H7 (cell line): ENCODE measurements at regions not wholly inside any gene's neighbourhood (a gene's known extent, or its start where the extent isn't known, plus 50 kb on each side); places are given as distances from the start of the nearest gene placed in this dataset.
"Not testable (repeated sequence)": the region's sequence is repeated elsewhere in the genome, so short reads cannot be mapped to it uniquely, and the experiment has no call there.

Source experiments
- DNase-seq: peaks from one replicate; pipeline ENCODE4 v3.0.0; 2012
- H3K27me3 ChIP-seq: 2 replicates; pipeline ENCODE4 v1.6.0; 2011; ENCODE audit warnings: mild to moderate bottlenecking, low read length; ENCODE audit not compliant: control insufficient read depth, insufficient read depth
- H3K36me3 ChIP-seq: replicated peaks from 2 replicates; pipeline ENCODE4 v1.5.1; 2011; ENCODE audit warnings: low read length; ENCODE audit not compliant: control insufficient read depth, insufficient read depth
- H3K4me3 ChIP-seq: 2 replicates; pipeline ENCODE4 v1.5.1; 2011; ENCODE audit warnings: low read depth, mild to moderate bottlenecking, control low read depth, low read length, moderate library complexity; ENCODE audit not compliant: insufficient read depth

- no peak overlapping the region for H3K4me3 ChIP-seq
- no peaks in the 10 kb centered on the region for H3K36me3 ChIP-seq
- no peaks in the 10 kb centered on the region for H3K27me3 ChIP-seq
- no peak for DNase-seq
Observed at GRCh38 chr5:105872569-105873270, 1798.0 kb downstream of the EFNA5 start.

GRCh38 chr5:105868038-105868780, 1802.5 kb downstream of the EFNA5 start:
- no peaks in the 10 kb centered on the region for H3K27me3 ChIP-seq
- no peaks in the 10 kb centered on the region for H3K36me3 ChIP-seq
- H3K4me3 ChIP-seq = no peak overlapping the region
- no peak for DNase-seq

GRCh38 chr5:105865834-105866233, 1804.9 kb downstream of the EFNA5 start:
- H3K4me3 ChIP-seq = no peak overlapping the region
- H3K36me3 ChIP-seq = no peaks in the 10 kb centered on the region
- no peaks in the 10 kb centered on the region for H3K27me3 ChIP-seq
- DNase-seq = no peak

DNA sequence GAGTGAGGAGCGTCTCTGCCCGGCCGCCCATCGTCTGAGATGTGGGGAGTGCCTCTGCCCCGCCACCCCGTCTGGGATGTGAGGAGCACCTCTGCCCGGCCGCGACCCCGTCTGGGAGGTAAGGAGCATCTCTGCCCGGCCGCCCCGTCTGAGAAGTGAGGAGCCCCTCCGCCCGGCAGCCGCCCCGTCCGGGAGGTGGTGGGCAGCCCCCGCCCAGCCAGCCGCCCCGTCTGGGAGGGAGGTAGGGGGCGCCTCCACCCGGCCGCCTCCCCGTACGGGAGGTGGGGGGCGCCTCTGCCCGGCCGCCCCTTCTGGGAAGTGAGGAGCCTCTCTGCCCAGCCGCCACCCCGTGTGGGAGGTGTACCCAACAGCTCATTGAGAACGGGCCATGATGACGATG, 1811.4 kb downstream of the EFNA5 start:
- H3K36me3 ChIP-seq, H3K4me3 ChIP-seq, H3K27me3 ChIP-seq, DNase-seq: not testable (repeated sequence)

- H3K36me3 ChIP-seq = no peaks in the 10 kb centered on the region
- no peak for DNase-seq
- no peaks in the 10 kb centered on the region for H3K27me3 ChIP-seq
- H3K4me3 ChIP-seq = no peak overlapping the region
Observed at GRCh38 chr5:105849701-105850100, 1821.0 kb downstream of the EFNA5 start.

DNA sequence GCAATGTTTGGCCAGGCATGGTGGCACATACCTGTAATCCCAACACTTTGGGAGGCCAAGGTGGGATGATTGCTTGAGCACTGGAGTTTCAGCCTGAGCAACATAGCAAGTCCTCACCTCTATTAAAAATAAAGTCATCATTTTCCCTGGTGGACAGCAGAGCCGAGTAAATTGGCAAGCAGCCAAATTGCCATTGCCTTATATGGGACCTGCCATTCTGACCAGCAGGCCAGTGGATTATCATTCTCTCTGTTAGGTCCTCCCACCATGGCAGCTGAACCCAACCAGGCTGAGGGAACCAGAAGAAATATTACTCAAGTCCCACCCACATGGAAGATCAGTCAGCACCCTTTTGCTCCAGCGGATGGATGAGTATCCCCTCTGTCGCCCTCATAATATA, 1829.9 kb downstream of the EFNA5 start:
- H3K27me3 ChIP-seq = no peaks in the 10 kb centered on the region
- no peak overlapping the region for H3K4me3 ChIP-seq
- no peaks in the 10 kb centered on the region for H3K36me3 ChIP-seq
- no peak for DNase-seq

- no peak for DNase-seq
- Histone ChIP-seq H3K27me3 (no peaks in the 10 kb centered on the region), H3K4me3 (no peak overlapping the region), H3K36me3 (no peaks in the 10 kb centered on the region)
Observed at GRCh38 chr5:105836887-105837286, 1833.8 kb downstream of the EFNA5 start.

DNA sequence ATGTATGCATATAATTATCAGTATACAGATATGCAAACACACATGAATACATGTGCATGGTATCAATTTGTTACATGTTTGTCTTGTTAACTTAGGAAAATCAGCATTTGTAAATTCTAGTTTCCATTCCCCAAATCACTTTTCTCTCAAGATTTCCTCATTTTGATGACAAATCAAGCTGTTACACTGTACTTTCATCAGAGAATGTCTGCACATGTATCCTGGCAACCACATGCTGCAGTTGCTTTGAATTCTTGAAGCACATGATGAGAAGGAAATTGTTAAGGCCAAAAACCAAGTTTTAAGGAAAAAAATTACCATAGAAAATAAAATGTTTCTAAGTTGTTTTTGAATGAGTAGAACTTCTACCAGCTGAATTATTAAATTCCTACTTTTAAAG, 1834.5 kb downstream of the EFNA5 start:
- no peaks in the 10 kb centered on the region for H3K36me3 ChIP-seq
- no peaks in the 10 kb centered on the region for H3K27me3 ChIP-seq
- H3K4me3 ChIP-seq = no peak overlapping the region
- DNase-seq = no peak

DNA sequence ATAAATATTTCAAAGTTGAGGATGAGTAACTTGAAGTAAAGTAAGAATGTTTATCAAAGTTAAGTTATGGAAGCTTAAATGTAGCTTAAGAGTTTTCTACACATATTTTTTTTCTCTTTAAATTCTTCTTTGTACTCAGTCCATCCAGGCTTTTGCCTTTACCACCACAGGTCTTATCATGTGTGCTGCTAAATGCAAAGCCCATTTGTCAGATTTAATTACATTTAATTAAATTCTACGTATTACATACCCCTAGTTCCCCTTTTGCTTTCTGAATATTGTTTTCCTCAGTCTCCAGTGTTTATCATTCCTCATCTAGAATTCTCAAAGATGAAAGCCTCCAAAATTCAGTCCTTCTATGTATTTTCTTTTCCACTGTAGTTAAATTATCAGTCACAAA, 1841.9 kb downstream of the EFNA5 start:
- no peaks in the 10 kb centered on the region for H3K36me3 ChIP-seq
- no peak overlapping the region for H3K4me3 ChIP-seq
- no peak for DNase-seq
- H3K27me3 ChIP-seq = no peaks in the 10 kb centered on the region

- Histone ChIP-seq H3K36me3 (no peaks in the 10 kb centered on the region), H3K27me3 (no peaks in the 10 kb centered on the region), H3K4me3 (no peak overlapping the region)
- no peak for DNase-seq
Observed at GRCh38 chr5:105821800-105822199, 1848.9 kb downstream of the EFNA5 start.

DNA sequence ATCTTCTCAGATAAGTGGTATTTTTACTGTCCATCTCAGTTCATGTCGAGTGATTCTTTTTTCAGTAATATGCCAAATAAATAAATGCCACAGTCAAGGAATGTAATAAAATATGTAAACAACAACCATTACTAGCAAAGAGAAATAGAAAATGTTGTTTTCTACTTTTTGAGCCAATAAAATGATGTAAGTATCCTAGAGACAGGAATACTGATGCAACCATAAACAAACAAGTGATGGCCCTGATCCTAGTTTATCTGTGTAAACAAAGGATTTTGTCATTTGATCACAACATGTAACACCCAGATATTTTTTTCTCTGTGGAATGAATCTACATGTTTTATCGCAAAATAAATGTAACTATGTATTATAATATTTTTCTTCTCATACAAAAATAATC, 1852.8 kb downstream of the EFNA5 start:
- DNase-seq = no peak
- H3K4me3 ChIP-seq = no peak overlapping the region
- no peaks in the 10 kb centered on the region for H3K27me3 ChIP-seq
- no peaks in the 10 kb centered on the region for H3K36me3 ChIP-seq

GRCh38 chr5:105817416-105817815, 1853.3 kb downstream of the EFNA5 start:
- Histone ChIP-seq H3K36me3 (no peaks in the 10 kb centered on the region), H3K27me3 (no peaks in the 10 kb centered on the region), H3K4me3 (no peak overlapping the region)
- no peak for DNase-seq

DNA sequence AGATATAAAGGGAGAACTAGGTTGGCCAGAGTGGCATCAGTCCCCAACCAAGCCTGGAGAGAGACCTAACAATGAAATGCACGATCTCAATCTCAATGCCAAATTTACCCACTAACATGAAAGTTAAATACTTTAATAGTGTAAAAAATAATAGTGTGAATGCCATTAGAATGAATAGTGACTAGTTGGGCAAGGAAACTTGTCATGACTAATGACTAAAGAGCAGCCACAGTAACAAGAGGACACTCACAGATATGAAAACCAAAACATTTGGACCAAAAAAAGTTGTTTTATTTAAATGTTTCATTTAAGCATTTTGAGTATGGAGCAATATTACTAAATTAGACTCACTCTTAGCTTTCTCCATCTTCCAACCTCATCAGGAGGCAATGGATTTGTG, 1853.8 kb downstream of the EFNA5 start:
- Histone ChIP-seq H3K27me3 (no peaks in the 10 kb centered on the region), H3K36me3 (no peaks in the 10 kb centered on the region), H3K4me3 (no peak overlapping the region)
- DNase-seq = no peak

DNA sequence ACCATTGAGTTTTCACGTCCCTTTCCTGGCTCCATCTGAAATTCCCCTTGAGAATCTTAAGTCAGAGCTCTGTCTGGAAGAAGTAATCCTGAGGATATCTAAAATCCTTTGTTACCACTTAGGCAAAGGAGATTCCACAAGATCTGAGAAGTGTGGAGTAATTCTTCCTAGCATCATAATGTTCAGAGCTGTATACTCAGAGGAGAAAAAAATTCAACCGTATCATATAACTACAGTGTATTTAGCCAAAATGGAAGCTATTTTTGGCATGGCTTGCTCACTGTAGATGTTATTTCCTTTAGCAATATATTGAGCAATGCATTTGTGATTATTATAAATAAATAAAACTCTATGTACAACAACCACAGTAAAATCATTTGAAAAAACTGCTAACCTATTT, 1858.4 kb downstream of the EFNA5 start:
- no peaks in the 10 kb centered on the region for H3K27me3 ChIP-seq

GRCh38 chr5:105807951-105808350, 1862.8 kb downstream of the EFNA5 start:
- Histone ChIP-seq H3K4me3 (no peak overlapping the region), H3K27me3 (no peaks in the 10 kb centered on the region), H3K36me3 (no peaks in the 10 kb centered on the region)
- DNase-seq = no peak

More for the DNA sequence above, 1858.4 kb downstream of the EFNA5 start:
- no peak for DNase-seq
- no peak overlapping the region for H3K4me3 ChIP-seq
- no peaks in the 10 kb centered on the region for H3K36me3 ChIP-seq
